C4-2B (cell line): ENCODE measurements at regions not wholly inside any gene's neighbourhood (a gene's known extent, or its start where the extent isn't known, plus 50 kb on each side); places are given as distances from the start of the nearest gene placed in this dataset.

Experiments
- ZFX ChIP-seq: fragments of 450-650 bp; IDR thresholded peaks from 2 replicates; pipeline ENCODE4 v1.6.1; 2017
- TF ChIP-seq, protein P1 (sequence below): fragments of 450-650 bp; conservative IDR thresholded peaks from 2 replicates; pipeline ENCODE4 v1.5.1; 2017; ENCODE audit warnings: mild to moderate bottlenecking

DNA sequence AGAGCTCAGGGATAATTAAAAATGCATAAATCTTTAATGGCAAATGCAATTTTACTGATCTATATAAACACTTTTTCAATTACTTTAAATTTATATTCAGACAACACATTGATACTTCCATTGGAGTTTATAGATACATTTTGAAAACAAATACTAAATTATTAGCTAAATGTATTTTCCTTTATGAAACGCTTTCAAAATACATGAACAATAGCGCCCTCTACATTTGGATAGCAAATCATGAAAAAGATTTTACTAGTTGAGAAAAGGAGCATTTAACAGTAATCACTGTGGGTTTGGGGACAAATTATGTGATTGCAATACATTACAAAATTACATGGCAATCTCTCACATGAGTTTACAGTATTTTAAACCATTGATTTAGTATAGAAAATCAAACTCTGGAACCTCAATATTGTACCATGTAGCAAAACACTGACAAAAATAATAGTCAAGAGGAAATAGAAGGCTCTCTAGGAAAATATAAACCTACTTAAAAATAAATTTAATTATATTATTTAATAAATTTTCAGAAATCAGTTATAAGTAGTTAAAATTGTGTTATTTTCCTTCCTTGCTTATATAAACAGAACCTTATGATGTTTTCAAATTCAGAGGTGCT, 207.9 kb downstream of the ZIC1 start:
- TF ChIP-seq, protein P1, sequence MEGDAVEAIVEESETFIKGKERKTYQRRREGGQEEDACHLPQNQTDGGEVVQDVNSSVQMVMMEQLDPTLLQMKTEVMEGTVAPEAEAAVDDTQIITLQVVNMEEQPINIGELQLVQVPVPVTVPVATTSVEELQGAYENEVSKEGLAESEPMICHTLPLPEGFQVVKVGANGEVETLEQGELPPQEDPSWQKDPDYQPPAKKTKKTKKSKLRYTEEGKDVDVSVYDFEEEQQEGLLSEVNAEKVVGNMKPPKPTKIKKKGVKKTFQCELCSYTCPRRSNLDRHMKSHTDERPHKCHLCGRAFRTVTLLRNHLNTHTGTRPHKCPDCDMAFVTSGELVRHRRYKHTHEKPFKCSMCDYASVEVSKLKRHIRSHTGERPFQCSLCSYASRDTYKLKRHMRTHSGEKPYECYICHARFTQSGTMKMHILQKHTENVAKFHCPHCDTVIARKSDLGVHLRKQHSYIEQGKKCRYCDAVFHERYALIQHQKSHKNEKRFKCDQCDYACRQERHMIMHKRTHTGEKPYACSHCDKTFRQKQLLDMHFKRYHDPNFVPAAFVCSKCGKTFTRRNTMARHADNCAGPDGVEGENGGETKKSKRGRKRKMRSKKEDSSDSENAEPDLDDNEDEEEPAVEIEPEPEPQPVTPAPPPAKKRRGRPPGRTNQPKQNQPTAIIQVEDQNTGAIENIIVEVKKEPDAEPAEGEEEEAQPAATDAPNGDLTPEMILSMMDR: peak; percentile 79
- no peak for TF ChIP-seq ZFX
